IMR-90 (cell line): ENCODE measurements at regions not wholly inside any gene's neighbourhood (a gene's known extent, or its start where the extent isn't known, plus 50 kb on each side); places are given as distances from the start of the nearest gene placed in this dataset.

Experiments
- ATAC-seq: fragments of 200-7000 bp; cut with Tn5 transposase; 2 replicates; pipeline ENCODE4 v1.9.1; 2020; ENCODE audit warnings: low read depth, mild to moderate bottlenecking, moderate library complexity
- BruUV-seq: library from RNA; stranded (reverse); fragments of 400-500 nt; replicated peaks from 2 replicates; lab custom pipeline; 2021; lab: Mats Ljungman, UMichigan
- CTCF ChIA-PET: fragments of 300-600 bp; formaldehyde crosslinking; extraction: SDS; loops from one replicate; lab custom pipeline; 2021; ENCODE audit warnings: antibody characterized with exemption; lab: Yijun Ruan, JAX
- POLR2A ChIA-PET: fragments of 300-600 bp; sonication (Branson Sonifier 250); formaldehyde crosslinking; loops from one replicate; lab custom pipeline; 2022; ENCODE audit warnings: antibody characterized with exemption; ENCODE audit not compliant: unreplicated experiment; lab: Charles Lee
- DNase-seq: peaks from one replicate; pipeline ENCODE4 v3.0.0; 2013
- H2AFZ ChIP-seq: replicated peaks from 2 replicates; pipeline ENCODE3; 2013; ENCODE audit warnings: low read length, mild to moderate bottlenecking; ENCODE audit not compliant: poor library complexity
- H2AK5ac ChIP-seq: 2 replicates; pipeline ENCODE4 v1.6.1; 2013; ENCODE audit warnings: low read depth, low read length, inconsistent platforms
- H2AK9ac ChIP-seq: replicated peaks from 2 replicates; pipeline ENCODE3; 2013; ENCODE audit warnings: mild to moderate bottlenecking, low read depth, low read length, moderate library complexity; ENCODE audit not compliant: poor library complexity
- H2BK120ac ChIP-seq: 2 replicates; pipeline ENCODE4 v1.6.1; 2013; ENCODE audit warnings: low read depth, low read length, inconsistent platforms
- H2BK15ac ChIP-seq: 3 replicates; pipeline ENCODE4 v1.6.1; 2013; ENCODE audit warnings: low read depth, low read length, inconsistent platforms
- H2BK20ac ChIP-seq: 2 replicates; pipeline ENCODE4 v1.6.1; 2013; ENCODE audit warnings: low read depth, mild to moderate bottlenecking, inconsistent platforms, low read length, moderate library complexity
- H2BK5ac ChIP-seq: 2 replicates; pipeline ENCODE4 v1.6.1; 2013; ENCODE audit warnings: mild to moderate bottlenecking, low read depth, low read length, inconsistent platforms; ENCODE audit not compliant: poor library complexity, severe bottlenecking
- H3K14ac ChIP-seq: replicated peaks from 2 replicates; pipeline ENCODE4 v1.6.1; 2013; ENCODE audit warnings: low read depth, low read length, inconsistent platforms
- H3K18ac ChIP-seq: 2 replicates; pipeline ENCODE4 v1.6.1; 2013; ENCODE audit warnings: low read depth, low read length, control low read depth
- H3K23ac ChIP-seq: 2 replicates; pipeline ENCODE4 v1.6.1; 2013; ENCODE audit warnings: low read depth, low read length, inconsistent platforms
- H3K27ac ChIP-seq: 2 replicates; pipeline ENCODE4 v1.5.1; 2013; ENCODE audit warnings: mild to moderate bottlenecking, control low read depth, low read length; ENCODE audit not compliant: insufficient read depth
- H3K27me3 ChIP-seq: 2 replicates; pipeline ENCODE4 v1.6.1; 2013; ENCODE audit warnings: low read length; ENCODE audit not compliant: control insufficient read depth, insufficient read depth
- H3K36me3 ChIP-seq: 2 replicates; pipeline ENCODE4 v1.6.1; 2013; ENCODE audit warnings: low read length, mixed read lengths; ENCODE audit not compliant: control insufficient read depth, insufficient read depth
- H3K4ac ChIP-seq: 2 replicates; pipeline ENCODE4 v1.6.1; 2013; ENCODE audit warnings: low read depth, low read length, inconsistent platforms
- H3K4me1 ChIP-seq: 2 replicates; pipeline ENCODE4 v1.6.1; 2013; ENCODE audit warnings: low read length, mixed read lengths; ENCODE audit not compliant: control insufficient read depth, insufficient read depth
- H3K4me2 ChIP-seq: 2 replicates; pipeline ENCODE4 v1.6.1; 2013; ENCODE audit warnings: low read depth, mild to moderate bottlenecking, control low read depth, low read length, moderate library complexity
- H3K4me3 ChIP-seq: 2 replicates; pipeline ENCODE4 v1.5.1; 2013; ENCODE audit warnings: low read depth, mild to moderate bottlenecking, control low read depth, low read length, moderate library complexity; ENCODE audit not compliant: insufficient read depth
- H3K56ac ChIP-seq: 2 replicates; pipeline ENCODE4 v1.6.1; 2013; ENCODE audit warnings: low read length, inconsistent platforms; ENCODE audit not compliant: insufficient read depth; ENCODE audit errors: extremely low read depth
- H3K79me1 ChIP-seq, 2 experiments: 2 replicates each; pipeline ENCODE4 v1.6.1; 2013; ENCODE audit warnings: low read length in 2 of 2, inconsistent platforms in 1 of 2, low read depth in 1 of 2
- H3K9ac ChIP-seq: 2 replicates; pipeline ENCODE4 v1.6.1; 2013; ENCODE audit warnings: low read depth, low read length, control low read depth
- H3K9me1 ChIP-seq: 2 replicates; pipeline ENCODE4 v1.6.1; 2013; ENCODE audit warnings: low read length, inconsistent platforms; ENCODE audit not compliant: insufficient read depth
- H3K9me3 ChIP-seq: 2 replicates; pipeline ENCODE4 v1.6.1; 2013; ENCODE audit warnings: low read length; ENCODE audit not compliant: control insufficient read depth, insufficient read depth
- H4K20me1 ChIP-seq: 2 replicates; pipeline ENCODE4 v1.6.1; 2013; ENCODE audit warnings: low read length, inconsistent platforms; ENCODE audit not compliant: insufficient read depth
- H4K5ac ChIP-seq: 2 replicates; pipeline ENCODE4 v1.6.1; 2013; ENCODE audit warnings: mild to moderate bottlenecking, low read depth, low read length, control low read depth
- H4K8ac ChIP-seq, 2 experiments: 2 replicates each; pipeline ENCODE4 v1.6.1; 2013; ENCODE audit warnings: low read depth in 2 of 2, low read length in 2 of 2, control low read depth in 1 of 2, inconsistent platforms in 1 of 2
- H4K91ac ChIP-seq: 2 replicates; pipeline ENCODE4 v1.6.1; 2013; ENCODE audit warnings: low read depth, low read length, inconsistent platforms; ENCODE audit not compliant: insufficient read depth
- BHLHE40 ChIP-seq: fragments of 150-350 bp; IDR thresholded peaks from 2 replicates; pipeline ENCODE4 v1.6.1; 2016; ENCODE audit warnings: mild to moderate bottlenecking, low read depth, low read length
- CHD1 ChIP-seq: IDR thresholded peaks from 2 replicates; pipeline ENCODE4 v1.6.1; 2012; ENCODE audit warnings: low read depth, low read length, improper control_type of control experiment
- CTCF ChIP-seq: conservative IDR thresholded peaks from 2 replicates; pipeline ENCODE4 v1.5.1; 2012; ENCODE audit warnings: mild to moderate bottlenecking, low read depth, low read length, improper control_type of control experiment
- ELK1 ChIP-seq: fragments of 150-350 bp; IDR thresholded peaks from 2 replicates; pipeline ENCODE4 v1.6.1; 2016; ENCODE audit warnings: low read depth, mild to moderate bottlenecking, low read length, moderate library complexity, borderline replicate concordance
- FOS ChIP-seq: fragments of 150-350 bp; IDR thresholded peaks from 2 replicates; pipeline ENCODE4 v1.6.1; 2016; ENCODE audit warnings: low read depth, low read length
- MAZ ChIP-seq: IDR thresholded peaks from 2 replicates; pipeline ENCODE4 v1.6.1; 2012; ENCODE audit warnings: low read depth, mild to moderate bottlenecking, low read length, improper control_type of control experiment, moderate library complexity, borderline replicate concordance
- MXI1 ChIP-seq: IDR thresholded peaks from 2 replicates; pipeline ENCODE4 v1.6.1; 2012; ENCODE audit warnings: low read depth, mild to moderate bottlenecking, low read length, moderate library complexity, borderline replicate concordance
- RAD21 ChIP-seq: IDR thresholded peaks from 2 replicates; pipeline ENCODE4 v1.6.1; 2012; ENCODE audit warnings: low read length, improper control_type of control experiment
- RCOR1 ChIP-seq: IDR thresholded peaks from 2 replicates; pipeline ENCODE4 v1.6.1; 2012; ENCODE audit warnings: mild to moderate bottlenecking, low read length, improper control_type of control experiment; ENCODE audit not compliant: insufficient replicate concordance
- SMC3 ChIP-seq: fragments of 150-350 bp; IDR thresholded peaks from 2 replicates; pipeline ENCODE4 v1.6.1; 2016; ENCODE audit warnings: low read depth, mild to moderate bottlenecking, antibody characterized with exemption, low read length, moderate library complexity
- WGBS, 2 experiments: methylation state at CpG; one replicate each; pipeline versions ENCODE4 v1.1.5 to v1.1.7; 2013; ENCODE audit warnings: missing lambda C conversion rate in 2 of 2; ENCODE audit not compliant: insufficient read length in 1 of 2; ENCODE audit errors: extremely low coverage in 2 of 2; 5-methylcytosine and 5-hydroxymethylcytosine counted together
- dilution Hi-C: fragments of 300-500 bp; cut with HindIII; formaldehyde crosslinking; loops from one replicate; pipeline ENCODE4 v1.14.3; 2018; ENCODE audit warnings: low sequenced_read_pairs; ENCODE audit not compliant: unreplicated experiment
- in situ Hi-C: fragments of 300-500 bp; cut with MboI; formaldehyde crosslinking; loops from 3 replicates; pipeline ENCODE4 v1.14.3; 2019; ENCODE audit warnings: low sequenced_read_pairs, inconsistent platforms, mixed read lengths
- intact Hi-C: fragments of 100-400 bp; cut with micrococcal nuclease; formaldehyde crosslinking; loops from 2 replicates; pipeline ENCODE4 v1.10.0; 2022

GRCh38 chr15:62637950-62638619 is 404.5 kb upstream of the TPM1 start:
- intact Hi-C loops (loop anchor here (1.0 kb wide), 1 partner anchor 11 kb away; no protein-coding TSS in a partner anchor), dilution Hi-C loops (no loop called here), in situ Hi-C loops (no loop called here)
- H4K91ac ChIP-seq = no peak overlapping the region
- H2BK5ac ChIP-seq = no peak overlapping the region
- no peak overlapping the region for H3K4me3 ChIP-seq
- no peaks in the 10 kb centered on the region for H4K20me1 ChIP-seq
- no peaks in the 10 kb centered on the region for H3K36me3 ChIP-seq
- no peak overlapping the region for H4K8ac ChIP-seq
- ATAC-seq = no peak
- H3K4ac ChIP-seq = no peak overlapping the region
- H2BK20ac ChIP-seq = no peak overlapping the region
- H2BK15ac ChIP-seq = no peak overlapping the region
- no TSS peak for BruUV-seq
- TF ChIP-seq ELK1 (no peak), RCOR1 (no peak), FOS (no peak), BHLHE40 (no peak), CTCF (no peak), CHD1 (no peak), MAZ (no peak), MXI1 (no peak), RAD21 (no peak), SMC3 (no peak)
- H2BK120ac ChIP-seq = no peak overlapping the region
- no peak overlapping the region for H3K23ac ChIP-seq
- WGBS, 2 experiments = no CpG with 5 or more reads among the region's 8 CpGs
- H3K79me1 ChIP-seq = peaks cover 3 to 4% of the 10 kb centered on the region in 2 experiments; a peak in 2 of 4 replicates
- H2AFZ ChIP-seq = no peak overlapping the region
- no peaks in the 10 kb centered on the region for H3K27me3 ChIP-seq
- H3K4me2 ChIP-seq = no peak overlapping the region
- H4K5ac ChIP-seq = no peak overlapping the region
- H2AK5ac ChIP-seq = no peak overlapping the region
- H3K9me3 ChIP-seq = no peaks in the 10 kb centered on the region
- no peak overlapping the region for H3K18ac ChIP-seq
- DNase-seq = no peak
- peaks cover 2% of the 10 kb centered on the region; the same call in 1 of the 2 replicates for H3K4me1 ChIP-seq
- H3K9me1 ChIP-seq = no peaks in the 10 kb centered on the region
- ChIA-PET CTCF (no interaction called here), POLR2A (no interaction called here)
- no peak overlapping the region for H3K27ac ChIP-seq
- no peak overlapping the region for H3K9ac ChIP-seq
- H3K56ac ChIP-seq = no peak overlapping the region
- no peak overlapping the region for H3K14ac ChIP-seq
- no peak overlapping the region for H2AK9ac ChIP-seq
